Esophagus squamous epithelium (tissue), 4 donors: ENCODE measurements at regions not wholly inside any gene's neighbourhood (a gene's known extent, or its start where the extent isn't known, plus 50 kb on each side); places are given as distances from the start of the nearest gene placed in this dataset.

Experiments used
- POLR2A ChIP-seq, 4 donors: fragments of 450-650 bp; IDR thresholded peaks; one replicate each; pipeline ENCODE4 v1.6.1; 2017; ENCODE audit warnings: antibody characterized with exemption in 4 of 4, mild to moderate bottlenecking in 4 of 4, moderate library complexity in 3 of 4
- TF ChIP-seq, protein P1 (sequence below), 6 experiments: fragments of 450-650 bp in 4 of 6; fragments of 200-600 bp in 2 of 6; sonication (generic) in 2 of 6; IDR thresholded peaks; one replicate each; pipeline ENCODE4 v1.5.1; 2016 to 2019; ENCODE audit warnings: antibody characterized with exemption in 6 of 6, mild to moderate bottlenecking in 4 of 6, moderate library complexity in 4 of 6

DNA sequence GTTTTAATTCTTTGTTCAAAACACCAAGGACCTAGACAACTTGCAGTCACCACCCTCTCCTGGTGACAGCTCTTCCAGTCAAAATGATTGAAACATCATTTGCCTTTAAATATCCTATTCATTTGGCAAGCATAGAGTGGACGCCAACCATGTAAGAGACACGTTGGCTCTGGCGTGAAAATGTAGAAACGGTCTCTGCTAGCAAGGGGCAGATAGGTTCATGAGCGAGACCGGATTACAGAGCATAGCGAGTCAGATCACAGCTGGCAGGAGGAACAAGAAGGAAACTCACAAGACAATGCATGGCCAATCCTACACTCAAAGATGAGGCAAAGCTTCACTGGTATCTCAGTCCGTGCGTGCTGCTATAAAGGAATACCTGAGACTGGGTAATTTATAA, 759.5 kb downstream of the UQCRFS1 start:
- TF ChIP-seq, protein P1, sequence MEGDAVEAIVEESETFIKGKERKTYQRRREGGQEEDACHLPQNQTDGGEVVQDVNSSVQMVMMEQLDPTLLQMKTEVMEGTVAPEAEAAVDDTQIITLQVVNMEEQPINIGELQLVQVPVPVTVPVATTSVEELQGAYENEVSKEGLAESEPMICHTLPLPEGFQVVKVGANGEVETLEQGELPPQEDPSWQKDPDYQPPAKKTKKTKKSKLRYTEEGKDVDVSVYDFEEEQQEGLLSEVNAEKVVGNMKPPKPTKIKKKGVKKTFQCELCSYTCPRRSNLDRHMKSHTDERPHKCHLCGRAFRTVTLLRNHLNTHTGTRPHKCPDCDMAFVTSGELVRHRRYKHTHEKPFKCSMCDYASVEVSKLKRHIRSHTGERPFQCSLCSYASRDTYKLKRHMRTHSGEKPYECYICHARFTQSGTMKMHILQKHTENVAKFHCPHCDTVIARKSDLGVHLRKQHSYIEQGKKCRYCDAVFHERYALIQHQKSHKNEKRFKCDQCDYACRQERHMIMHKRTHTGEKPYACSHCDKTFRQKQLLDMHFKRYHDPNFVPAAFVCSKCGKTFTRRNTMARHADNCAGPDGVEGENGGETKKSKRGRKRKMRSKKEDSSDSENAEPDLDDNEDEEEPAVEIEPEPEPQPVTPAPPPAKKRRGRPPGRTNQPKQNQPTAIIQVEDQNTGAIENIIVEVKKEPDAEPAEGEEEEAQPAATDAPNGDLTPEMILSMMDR (IDR thresholded peaks at IDR 0.05) = no peak
- no peak for TF ChIP-seq POLR2A (IDR thresholded peaks at IDR 0.05)
